Progenitor cell of endocrine pancreas (in vitro differentiated cells): ENCODE measurements at regions not wholly inside any gene's neighbourhood (a gene's known extent, or its start where the extent isn't known, plus 50 kb on each side); places are given as distances from the start of the nearest gene placed in this dataset.

Source experiments
- DNase-seq: peaks from one replicate; pipeline ENCODE4 v3.0.0; 2021; ENCODE audit warnings: low spot score; ENCODE audit not compliant: unreplicated experiment
- H3K27ac Mint-ChIP-seq: 2 replicates; pipeline ENCODE4 v1.8.0; 2021; ENCODE audit warnings: mild to moderate bottlenecking, moderate library complexity, mixed read lengths
- H3K27me3 Mint-ChIP-seq: 2 replicates; pipeline ENCODE4 v1.8.0; 2021; ENCODE audit warnings: mixed read lengths
- H3K36me3 Mint-ChIP-seq: 2 replicates; pipeline ENCODE4 v1.8.0; 2022; ENCODE audit warnings: mixed read lengths; ENCODE audit not compliant: insufficient read depth
- H3K4me1 Mint-ChIP-seq: 2 replicates; pipeline ENCODE4 v1.8.0; 2021; ENCODE audit warnings: low read depth, mixed read lengths
- H3K4me3 Mint-ChIP-seq: 2 replicates; pipeline ENCODE4 v1.8.0; 2021; ENCODE audit warnings: low read depth, mild to moderate bottlenecking, moderate library complexity, mixed read lengths
- H3K9me3 Mint-ChIP-seq: 2 replicates; pipeline ENCODE4 v1.8.0; 2021; ENCODE audit warnings: low read depth, mixed read lengths
- CTCF ChIP-seq: fragments of 200-600 bp; sonication (generic); IDR thresholded peaks from one replicate; pipeline ENCODE4 v1.5.0; 2021; ENCODE audit warnings: antibody characterized with exemption, mild to moderate bottlenecking; ENCODE audit not compliant: unreplicated experiment

DNA sequence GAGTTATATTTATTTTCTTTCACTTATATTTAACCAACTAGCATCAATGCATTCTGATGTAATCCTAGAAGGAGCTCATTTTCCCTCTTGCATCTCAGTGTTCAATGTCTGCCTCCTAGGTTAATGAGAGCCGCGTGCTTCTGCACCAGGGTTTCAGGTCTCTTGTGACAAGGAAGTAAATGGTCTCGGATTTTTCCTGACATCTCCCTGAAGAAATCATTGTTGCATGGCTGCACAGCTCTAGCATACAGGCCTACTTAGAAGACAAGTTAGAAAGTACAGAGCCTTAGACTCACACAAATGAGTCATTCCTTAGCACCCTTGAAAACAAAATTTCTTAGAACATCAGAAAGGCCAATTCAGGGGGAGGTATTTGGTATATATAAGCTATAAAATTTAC lies 57.2 kb upstream of the KLF12 start:
- no peaks in the 10 kb centered on the region for H3K9me3 Mint-ChIP-seq
- DNase-seq, result no peak
- no peak overlapping the region for H3K4me3 Mint-ChIP-seq
- H3K36me3 Mint-ChIP-seq, result no peaks in the 10 kb centered on the region
- H3K27ac Mint-ChIP-seq, result no peak overlapping the region
- H3K27me3 Mint-ChIP-seq, result peaks cover 4% of the 10 kb centered on the region
- peaks cover 3% of the 10 kb centered on the region for H3K4me1 Mint-ChIP-seq
- TF ChIP-seq CTCF, result no peak

- peaks cover 3% of the 10 kb centered on the region for H3K4me1 Mint-ChIP-seq
- no peak overlapping the region for H3K27ac Mint-ChIP-seq
- H3K4me3 Mint-ChIP-seq, result no peak overlapping the region
- H3K9me3 Mint-ChIP-seq, result no peaks in the 10 kb centered on the region
- peaks cover 4% of the 10 kb centered on the region for H3K27me3 Mint-ChIP-seq
- no peak for DNase-seq
- no peaks in the 10 kb centered on the region for H3K36me3 Mint-ChIP-seq
- TF ChIP-seq CTCF, result no peak
Measured at GRCh38 chr13:74190999-74191398, 56.8 kb upstream of the KLF12 start.

DNA sequence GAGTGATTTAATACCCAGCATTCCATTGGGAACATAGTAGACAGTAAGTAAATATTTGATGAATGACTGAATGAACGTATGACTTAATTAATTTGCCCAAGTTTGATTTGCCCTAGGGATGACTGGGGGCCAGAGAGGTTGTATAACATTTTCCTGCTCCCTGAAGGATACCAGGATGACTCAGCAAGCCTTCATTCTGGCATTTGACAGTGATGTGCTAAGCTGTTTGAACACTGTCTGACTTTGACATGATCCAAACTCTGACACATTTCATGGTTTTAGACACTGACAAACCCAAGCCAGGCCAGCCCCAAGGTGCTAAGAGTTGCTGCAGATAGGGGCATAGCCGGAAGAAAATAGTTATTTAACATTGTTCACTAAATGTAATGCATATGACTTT lies 53.4 kb upstream of the KLF12 start:
- H3K4me1 Mint-ChIP-seq, result peaks cover 3% of the 10 kb centered on the region
- H3K27ac Mint-ChIP-seq, result no peak overlapping the region
- H3K4me3 Mint-ChIP-seq, result no peak overlapping the region
- H3K27me3 Mint-ChIP-seq, result peaks cover 3% of the 10 kb centered on the region
- no peak for TF ChIP-seq CTCF
- H3K9me3 Mint-ChIP-seq, result no peaks in the 10 kb centered on the region
- H3K36me3 Mint-ChIP-seq, result no peaks in the 10 kb centered on the region
- no peak for DNase-seq

GRCh38 chr13:74184283-74184682 lies 50.1 kb upstream of the KLF12 start:
- Mint-ChIP-seq H3K27me3 (peaks cover 3% of the 10 kb centered on the region), H3K36me3 (no peaks in the 10 kb centered on the region), H3K4me3 (no peak overlapping the region), H3K9me3 (no peaks in the 10 kb centered on the region), H3K4me1 (peaks cover 2% of the 10 kb centered on the region), H3K27ac (no peak overlapping the region)
- no peak for TF ChIP-seq CTCF
- DNase-seq, result no peak
